Keratinocyte (primary cell): ENCODE measurements at regions not wholly inside any gene's neighbourhood (a gene's known extent, or its start where the extent isn't known, plus 50 kb on each side); places are given as distances from the start of the nearest gene placed in this dataset.

ENCODE experiments used
- EZH2 ChIP-seq: IDR thresholded peaks from one replicate; pipeline ENCODE4 v1.6.1; 2012; ENCODE audit warnings: inconsistent platforms, mild to moderate bottlenecking, low read length, moderate library complexity
- TF ChIP-seq, protein P1 (sequence below), 3 experiments: IDR thresholded peaks in 1 of 3; conservative IDR thresholded peaks in 1 of 3; optimal IDR thresholded peaks in 1 of 3; 2 replicates in 2 of 3; 3 replicates in 1 of 3; pipeline versions ENCODE3 to v1.5.1; 2011; ENCODE audit warnings: low read length in 3 of 3, mild to moderate bottlenecking in 3 of 3, moderate library complexity in 2 of 3, control low read depth in 1 of 3, inconsistent platforms in 1 of 3; ENCODE audit not compliant: insufficient read depth in 2 of 3; ENCODE audit errors: extremely low read depth in 1 of 3

DNA sequence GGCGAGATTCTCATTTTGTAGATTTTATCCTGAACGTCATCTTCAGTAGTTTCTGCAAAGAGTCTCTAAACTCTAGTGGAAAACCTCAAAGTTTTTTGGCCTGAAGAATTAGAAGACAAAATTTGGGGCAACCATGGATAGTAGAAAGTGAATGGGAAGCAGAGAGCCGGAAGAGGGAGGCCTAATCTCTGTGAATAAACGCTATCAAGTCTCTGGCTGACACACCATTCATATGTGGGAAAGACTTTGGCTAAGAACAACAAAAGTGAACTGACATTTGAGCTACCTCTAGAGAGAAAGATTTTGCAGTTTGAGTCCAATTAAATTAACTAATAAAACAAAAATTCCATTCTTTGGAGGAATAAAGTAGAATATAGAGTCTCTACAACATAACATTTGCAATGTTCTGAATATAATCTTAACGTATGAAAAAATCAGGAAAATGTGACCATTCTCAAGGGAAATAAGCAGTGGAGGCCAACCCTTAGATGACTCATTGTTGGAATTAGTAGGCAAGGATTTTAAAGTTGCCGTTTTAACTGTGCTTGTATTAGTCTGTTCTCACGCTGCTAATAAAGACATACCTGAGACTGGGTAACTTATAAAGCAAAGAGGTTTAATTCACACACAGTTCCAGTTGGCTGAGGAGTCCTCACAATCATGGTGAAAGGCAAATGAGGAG is 184.6 kb downstream of the C3orf38 start:
- TF ChIP-seq, protein P1, sequence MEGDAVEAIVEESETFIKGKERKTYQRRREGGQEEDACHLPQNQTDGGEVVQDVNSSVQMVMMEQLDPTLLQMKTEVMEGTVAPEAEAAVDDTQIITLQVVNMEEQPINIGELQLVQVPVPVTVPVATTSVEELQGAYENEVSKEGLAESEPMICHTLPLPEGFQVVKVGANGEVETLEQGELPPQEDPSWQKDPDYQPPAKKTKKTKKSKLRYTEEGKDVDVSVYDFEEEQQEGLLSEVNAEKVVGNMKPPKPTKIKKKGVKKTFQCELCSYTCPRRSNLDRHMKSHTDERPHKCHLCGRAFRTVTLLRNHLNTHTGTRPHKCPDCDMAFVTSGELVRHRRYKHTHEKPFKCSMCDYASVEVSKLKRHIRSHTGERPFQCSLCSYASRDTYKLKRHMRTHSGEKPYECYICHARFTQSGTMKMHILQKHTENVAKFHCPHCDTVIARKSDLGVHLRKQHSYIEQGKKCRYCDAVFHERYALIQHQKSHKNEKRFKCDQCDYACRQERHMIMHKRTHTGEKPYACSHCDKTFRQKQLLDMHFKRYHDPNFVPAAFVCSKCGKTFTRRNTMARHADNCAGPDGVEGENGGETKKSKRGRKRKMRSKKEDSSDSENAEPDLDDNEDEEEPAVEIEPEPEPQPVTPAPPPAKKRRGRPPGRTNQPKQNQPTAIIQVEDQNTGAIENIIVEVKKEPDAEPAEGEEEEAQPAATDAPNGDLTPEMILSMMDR (optimal IDR thresholded peaks at IDR 0.05 in 1 of 3, IDR thresholded peaks at IDR 0.05 in 1 of 3, conservative IDR thresholded peaks at IDR 0.05 in 1 of 3; ENCODE audit: extremely low read depth in 1 of 3, insufficient read depth in 2 of 3, low read length in 3 of 3), result no peak
- TF ChIP-seq EZH2, result no peak
